Activated CD4-positive, alpha-beta T cell treated with anti-CD3 and anti-CD28 coated beads for 36 hours (primary cell): ENCODE measurements at regions not wholly inside any gene's neighbourhood (a gene's known extent, or its start where the extent isn't known, plus 50 kb on each side); places are given as distances from the start of the nearest gene placed in this dataset.

Source experiments
- ATAC-seq: fragments of 200-7000 bp; cut with Tn5 transposase; one replicate; pipeline ENCODE4 v1.10.0; 2021; ENCODE audit warnings: mild to moderate bottlenecking, moderate library complexity
- CTCF ChIA-PET: fragments of 350-600 bp; sonication (Branson Sonifier 250); formaldehyde crosslinking; loops from one replicate; lab custom pipeline; 2021; ENCODE audit warnings: antibody characterized with exemption; lab: Charles Lee
- POLR2A ChIA-PET: fragments of 350-600 bp; sonication (Branson Sonifier 250); formaldehyde crosslinking; loops from one replicate; lab custom pipeline; 2021; ENCODE audit warnings: antibody characterized with exemption, inconsistent platforms; lab: Charles Lee
- DNase-seq: peaks from one replicate; pipeline ENCODE4 v3.0.0-alpha.2; 2020
- H3K27ac Mint-ChIP-seq: one replicate; pipeline ENCODE4 v1.8.0; 2021; ENCODE audit warnings: mixed read lengths
- H3K27me3 Mint-ChIP-seq: one replicate; pipeline ENCODE4 v1.8.0; 2021; ENCODE audit warnings: mixed read lengths
- H3K36me3 Mint-ChIP-seq: one replicate; pipeline ENCODE4 v1.8.0; 2021; ENCODE audit warnings: low read depth, mixed read lengths
- H3K4me1 Mint-ChIP-seq: one replicate; pipeline ENCODE4 v1.8.0; 2021; ENCODE audit warnings: mixed read lengths
- H3K4me3 Mint-ChIP-seq: one replicate; pipeline ENCODE4 v1.8.0; 2021; ENCODE audit warnings: mild to moderate bottlenecking, moderate library complexity, mixed read lengths
- H3K9me3 Mint-ChIP-seq: one replicate; pipeline ENCODE4 v1.8.0; 2021; ENCODE audit warnings: low read depth, mixed read lengths
- intact Hi-C, 2 experiments: fragments of 100-400 bp; cut with DNase I in 1 of 2; cut with micrococcal nuclease in 1 of 2; formaldehyde crosslinking; loops; one replicate each; pipeline versions ENCODE4 v1.14.2 to v1.15.1; 2022 to 2024; cut with DNase I, micrococcal nuclease

- ChIA-PET POLR2A (no interaction called here), CTCF (interaction anchor here (0.6 kb wide), 1 partner anchor 10 kb away, joined by 3 read pairs; no protein-coding TSS in a partner anchor)
- no peaks in the 10 kb centered on the region for H3K4me1 Mint-ChIP-seq
- ATAC-seq (no peak), DNase-seq (no peak)
- H3K27ac Mint-ChIP-seq: no peak overlapping the region
- H3K36me3 Mint-ChIP-seq: no peaks in the 10 kb centered on the region
- H3K4me3 Mint-ChIP-seq: no peak overlapping the region
- intact Hi-C loops: no loop called here
- H3K27me3 Mint-ChIP-seq: peaks cover 11% of the 10 kb centered on the region
- H3K9me3 Mint-ChIP-seq: no peaks in the 10 kb centered on the region
Measured at GRCh38 chr20:50408526-50409364, 101.4 kb upstream of the PTPN1 start.

GRCh38 chr20:50409495-50409894 is 100.7 kb upstream of the PTPN1 start:
- ATAC-seq (no peak), DNase-seq (no peak)
- Mint-ChIP-seq H3K9me3 (no peaks in the 10 kb centered on the region), H3K27me3 (peaks cover 11% of the 10 kb centered on the region), H3K36me3 (no peaks in the 10 kb centered on the region), H3K4me1 (no peaks in the 10 kb centered on the region), H3K4me3 (no peak overlapping the region), H3K27ac (no peak overlapping the region)
- ChIA-PET CTCF (interaction anchor here (0.6 kb wide), 1 partner anchor 9 kb away, joined by 3 read pairs; no protein-coding TSS in a partner anchor), POLR2A (no interaction called here)
- intact Hi-C loops: no loop called here

GRCh38 chr20:50410343-50410742 is 99.8 kb upstream of the PTPN1 start:
- intact Hi-C loops: no loop called here
- peaks cover 11% of the 10 kb centered on the region for H3K27me3 Mint-ChIP-seq
- ChIA-PET CTCF (no interaction called here), POLR2A (no interaction called here)
- H3K4me3 Mint-ChIP-seq: no peak overlapping the region
- H3K36me3 Mint-ChIP-seq: no peaks in the 10 kb centered on the region
- no peak for DNase-seq
- H3K4me1 Mint-ChIP-seq: no peaks in the 10 kb centered on the region
- no peak for ATAC-seq
- no peak overlapping the region for H3K27ac Mint-ChIP-seq
- H3K9me3 Mint-ChIP-seq: no peaks in the 10 kb centered on the region

- H3K9me3 Mint-ChIP-seq: no peaks in the 10 kb centered on the region
- no peaks in the 10 kb centered on the region for H3K36me3 Mint-ChIP-seq
- H3K27me3 Mint-ChIP-seq: peaks cover 7% of the 10 kb centered on the region
- DNase-seq (no peak), ATAC-seq (no peak)
- H3K4me1 Mint-ChIP-seq: no peaks in the 10 kb centered on the region
- ChIA-PET POLR2A (no interaction called here), CTCF (interaction anchor here (0.7 kb wide), 2 partner anchors 25 to 450 kb away, joined by 3 read pairs; no protein-coding TSS in a partner anchor)
- intact Hi-C loops: no loop called here
- H3K27ac Mint-ChIP-seq: no peak overlapping the region
- H3K4me3 Mint-ChIP-seq: no peak overlapping the region
Measured at GRCh38 chr20:50412069-50412468, 98.1 kb upstream of the PTPN1 start.

GRCh38 chr20:50412499-50412898 is 97.7 kb upstream of the PTPN1 start:
- ATAC-seq: no peak
- Mint-ChIP-seq H3K27ac (no peak overlapping the region), H3K36me3 (no peaks in the 10 kb centered on the region), H3K9me3 (no peaks in the 10 kb centered on the region), H3K4me3 (no peak overlapping the region), H3K27me3 (peaks cover 7% of the 10 kb centered on the region), H3K4me1 (no peaks in the 10 kb centered on the region)
- intact Hi-C loops: no loop called here
- DNase-seq: no peak
- ChIA-PET POLR2A (no interaction called here), CTCF (no interaction called here)

GRCh38 chr20:50413088-50413500 is 97.1 kb upstream of the PTPN1 start:
- H3K36me3 Mint-ChIP-seq: no peaks in the 10 kb centered on the region
- no peak overlapping the region for H3K27ac Mint-ChIP-seq
- ChIA-PET CTCF (no interaction called here), POLR2A (interaction anchor here (0.6 kb wide), 1 partner anchor 105 kb away, joined by 3 read pairs; no protein-coding TSS in a partner anchor)
- H3K27me3 Mint-ChIP-seq: peaks cover 9% of the 10 kb centered on the region
- H3K4me3 Mint-ChIP-seq: no peak overlapping the region
- H3K9me3 Mint-ChIP-seq: no peaks in the 10 kb centered on the region
- no peak for DNase-seq
- intact Hi-C loops: no loop called here
- H3K4me1 Mint-ChIP-seq: no peaks in the 10 kb centered on the region
- ATAC-seq: no peak

GRCh38 chr20:50415021-50415515 is 95.1 kb upstream of the PTPN1 start:
- H3K36me3 Mint-ChIP-seq: no peaks in the 10 kb centered on the region
- DNase-seq (no peak), ATAC-seq (no peak)
- peaks cover 6% of the 10 kb centered on the region for H3K27me3 Mint-ChIP-seq
- no peak overlapping the region for H3K4me3 Mint-ChIP-seq
- intact Hi-C loops: no loop called here
- no peaks in the 10 kb centered on the region for H3K9me3 Mint-ChIP-seq
- H3K4me1 Mint-ChIP-seq: no peaks in the 10 kb centered on the region
- ChIA-PET POLR2A (no interaction called here), CTCF (interaction anchor here (0.6 to 1.1 kb wide), 2 partner anchors 13 to 24 kb away, joined by 3 to 4 read pairs; no protein-coding TSS in a partner anchor)
- H3K27ac Mint-ChIP-seq: no peak overlapping the region

- peaks cover 6% of the 10 kb centered on the region for H3K27me3 Mint-ChIP-seq
- CTCF ChIA-PET: interaction anchor here (0.7 to 1.1 kb wide), 2 partner anchors 9 to 14 kb away, joined by 3 to 4 read pairs; no protein-coding TSS in a partner anchor
- no peaks in the 10 kb centered on the region for H3K9me3 Mint-ChIP-seq
- intact Hi-C loops: no loop called here
- H3K27ac Mint-ChIP-seq: no peak overlapping the region
- POLR2A ChIA-PET: no interaction called here
- H3K4me3 Mint-ChIP-seq: no peak overlapping the region
- DNase-seq (no peak), ATAC-seq (no peak)
- no peaks in the 10 kb centered on the region for H3K4me1 Mint-ChIP-seq
- no peaks in the 10 kb centered on the region for H3K36me3 Mint-ChIP-seq
Measured at GRCh38 chr20:50415516-50416268, 94.5 kb upstream of the PTPN1 start.

GRCh38 chr20:50416269-50417022 is 93.7 kb upstream of the PTPN1 start:
- ATAC-seq (no peak), DNase-seq (no peak)
- intact Hi-C loops: no loop called here
- CTCF ChIA-PET: interaction anchor here (0.5 to 0.7 kb wide), 3 partner anchors 8 to 238 kb away, joined by 3 read pairs; no protein-coding TSS in a partner anchor
- POLR2A ChIA-PET: no interaction called here
- no peaks in the 10 kb centered on the region for H3K4me1 Mint-ChIP-seq
- no peaks in the 10 kb centered on the region for H3K36me3 Mint-ChIP-seq
- H3K9me3 Mint-ChIP-seq: no peaks in the 10 kb centered on the region
- H3K27me3 Mint-ChIP-seq: peaks cover 6% of the 10 kb centered on the region
- no peak overlapping the region for H3K4me3 Mint-ChIP-seq
- no peak overlapping the region for H3K27ac Mint-ChIP-seq

- no peak overlapping the region for H3K4me3 Mint-ChIP-seq
- ChIA-PET CTCF (interaction anchor here (0.5 to 0.6 kb wide), 2 partner anchors 192 to 238 kb away, joined by 3 read pairs; no protein-coding TSS in a partner anchor), POLR2A (no interaction called here)
- ATAC-seq (no peak), DNase-seq (no peak)
- H3K4me1 Mint-ChIP-seq: no peaks in the 10 kb centered on the region
- H3K27ac Mint-ChIP-seq: no peak overlapping the region
- no peaks in the 10 kb centered on the region for H3K36me3 Mint-ChIP-seq
- H3K27me3 Mint-ChIP-seq: peaks cover 2% of the 10 kb centered on the region
- H3K9me3 Mint-ChIP-seq: no peaks in the 10 kb centered on the region
- intact Hi-C loops: no loop called here
Measured at GRCh38 chr20:50417023-50417329, 93.2 kb upstream of the PTPN1 start.
